GM23338 (cell line): ENCODE measurements at regions not wholly inside any gene's neighbourhood (a gene's known extent, or its start where the extent isn't known, plus 50 kb on each side); places are given as distances from the start of the nearest gene placed in this dataset.

Experiments
- CREB1 ChIP-seq: fragments of 250-450 bp; sonication (Bioruptor Pico); IDR thresholded peaks from 2 replicates; pipeline ENCODE4 v1.5.0; 2020; ENCODE audit warnings: low read depth, mild to moderate bottlenecking, moderate library complexity
- CTCF ChIP-seq, 2 experiments: fragments of 200-600 bp in 1 of 2; sonication (generic) in 1 of 2; conservative IDR thresholded peaks; 2 replicates each; pipeline versions ENCODE4 v1.5.1 to v1.6.1; 2016 to 2017; ENCODE audit warnings: antibody characterized with exemption in 2 of 2, low read depth in 2 of 2, mild to moderate bottlenecking in 2 of 2, moderate library complexity in 1 of 2
- ETS1 ChIP-seq: IDR thresholded peaks from 2 replicates; pipeline ENCODE4 v1.6.1; 2016; ENCODE audit warnings: antibody characterized with exemption
- EZH2 ChIP-seq: fragments of 200-600 bp; sonication (generic); IDR thresholded peaks from one replicate; pipeline ENCODE4 v1.8.0; 2017; ENCODE audit warnings: antibody characterized with exemption, mild to moderate bottlenecking, low read depth; ENCODE audit not compliant: unreplicated experiment
- EZH2phosphoT487 ChIP-seq: fragments of 200-600 bp; sonication (generic); IDR thresholded peaks from one replicate; pipeline ENCODE4 v1.8.1; 2018; ENCODE audit warnings: antibody characterized with exemption; ENCODE audit not compliant: unreplicated experiment
- JUNB ChIP-seq: IDR thresholded peaks from one replicate; pipeline ENCODE4 v1.6.1; 2016; ENCODE audit warnings: antibody characterized with exemption; ENCODE audit not compliant: unreplicated experiment
- NANOG ChIP-seq: IDR thresholded peaks from 2 replicates; pipeline ENCODE4 v1.6.1; 2016; ENCODE audit warnings: antibody characterized with exemption, borderline replicate concordance
- POLR2AphosphoS5 ChIP-seq: IDR thresholded peaks from 2 replicates; pipeline ENCODE4 v1.6.1; 2016; ENCODE audit warnings: antibody characterized with exemption, low read depth
- REST ChIP-seq: IDR thresholded peaks from one replicate; pipeline ENCODE4 v1.6.1; 2018; ENCODE audit warnings: antibody characterized with exemption; ENCODE audit not compliant: unreplicated experiment
- STAT1 ChIP-seq: IDR thresholded peaks from one replicate; pipeline ENCODE4 v1.6.1; 2016; ENCODE audit warnings: antibody characterized with exemption; ENCODE audit not compliant: unreplicated experiment
- ZNF331 ChIP-seq: fragments of 250-450 bp; sonication (Bioruptor Pico); IDR thresholded peaks from 2 replicates; pipeline ENCODE4 v1.5.0; 2020; ENCODE audit warnings: low read depth, mild to moderate bottlenecking, moderate library complexity
- ZNF462 ChIP-seq: fragments of 250-450 bp; sonication (Bioruptor Pico); IDR thresholded peaks from 2 replicates; pipeline ENCODE4 v1.5.0; 2020; ENCODE audit warnings: mild to moderate bottlenecking, moderate library complexity

- TF ChIP-seq CTCF (conservative IDR thresholded peaks at IDR 0.05; ENCODE audit: low read depth in 2 of 2) (no peak), EZH2phosphoT487 (no peak), STAT1 (no peak), EZH2 (no peak), CREB1 (CRISPR knock-in tag) (no peak), POLR2AphosphoS5 (no peak), REST (no peak), NANOG (no peak), ZNF331 (CRISPR knock-in tag) (no peak), ETS1 (no peak), ZNF462 (CRISPR knock-in tag) (no peak), JUNB (no peak)
Measured at GRCh38 chr16:50992350-50993032, 158.6 kb downstream of the SALL1 start.
